GM23338 (cell line): ENCODE measurements at regions not wholly inside any gene's neighbourhood (a gene's known extent, or its start where the extent isn't known, plus 50 kb on each side); places are given as distances from the start of the nearest gene placed in this dataset.

ENCODE experiments used
- CREB1 ChIP-seq: fragments of 250-450 bp; sonication (Bioruptor Pico); IDR thresholded peaks from 2 replicates; pipeline ENCODE4 v1.5.0; 2020; ENCODE audit warnings: low read depth, mild to moderate bottlenecking, moderate library complexity
- JUNB ChIP-seq: IDR thresholded peaks from one replicate; pipeline ENCODE4 v1.6.1; 2016; ENCODE audit warnings: antibody characterized with exemption; ENCODE audit not compliant: unreplicated experiment
- POLR2AphosphoS5 ChIP-seq: IDR thresholded peaks from 2 replicates; pipeline ENCODE4 v1.6.1; 2016; ENCODE audit warnings: antibody characterized with exemption, low read depth
- ZNF462 ChIP-seq: fragments of 250-450 bp; sonication (Bioruptor Pico); IDR thresholded peaks from 2 replicates; pipeline ENCODE4 v1.5.0; 2020; ENCODE audit warnings: mild to moderate bottlenecking, moderate library complexity
- TF ChIP-seq, protein P1 (sequence below), 2 experiments: fragments of 200-600 bp in 1 of 2; sonication (generic) in 1 of 2; conservative IDR thresholded peaks; 2 replicates each; pipeline versions ENCODE4 v1.5.1 to v1.6.1; 2016 to 2017; ENCODE audit warnings: antibody characterized with exemption in 2 of 2, low read depth in 2 of 2, mild to moderate bottlenecking in 2 of 2, moderate library complexity in 1 of 2
- TF ChIP-seq, protein P2 (sequence below): IDR thresholded peaks from one replicate; pipeline ENCODE4 v1.6.1; 2018; ENCODE audit warnings: antibody characterized with exemption; ENCODE audit not compliant: unreplicated experiment

DNA sequence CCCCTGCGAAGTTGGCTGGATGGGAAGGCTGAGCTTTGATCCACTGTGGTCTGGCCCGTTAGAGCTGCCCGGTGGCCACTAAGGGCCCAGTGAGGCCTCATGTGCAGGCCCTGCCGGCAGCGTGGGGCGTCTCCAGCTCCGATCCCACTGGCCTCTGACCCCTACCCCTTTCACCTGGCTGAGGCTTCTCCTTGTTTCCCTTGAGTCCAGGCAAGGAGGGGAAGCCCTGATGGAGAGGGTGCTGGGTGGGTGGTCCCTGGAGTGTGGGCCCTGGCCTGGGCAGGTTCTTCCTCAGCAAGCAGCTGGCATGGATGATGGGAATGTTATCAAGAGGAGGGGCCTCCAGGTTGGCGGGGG lies 356.8 kb downstream of the SEC14L1 start:
- TF ChIP-seq, protein P1, sequence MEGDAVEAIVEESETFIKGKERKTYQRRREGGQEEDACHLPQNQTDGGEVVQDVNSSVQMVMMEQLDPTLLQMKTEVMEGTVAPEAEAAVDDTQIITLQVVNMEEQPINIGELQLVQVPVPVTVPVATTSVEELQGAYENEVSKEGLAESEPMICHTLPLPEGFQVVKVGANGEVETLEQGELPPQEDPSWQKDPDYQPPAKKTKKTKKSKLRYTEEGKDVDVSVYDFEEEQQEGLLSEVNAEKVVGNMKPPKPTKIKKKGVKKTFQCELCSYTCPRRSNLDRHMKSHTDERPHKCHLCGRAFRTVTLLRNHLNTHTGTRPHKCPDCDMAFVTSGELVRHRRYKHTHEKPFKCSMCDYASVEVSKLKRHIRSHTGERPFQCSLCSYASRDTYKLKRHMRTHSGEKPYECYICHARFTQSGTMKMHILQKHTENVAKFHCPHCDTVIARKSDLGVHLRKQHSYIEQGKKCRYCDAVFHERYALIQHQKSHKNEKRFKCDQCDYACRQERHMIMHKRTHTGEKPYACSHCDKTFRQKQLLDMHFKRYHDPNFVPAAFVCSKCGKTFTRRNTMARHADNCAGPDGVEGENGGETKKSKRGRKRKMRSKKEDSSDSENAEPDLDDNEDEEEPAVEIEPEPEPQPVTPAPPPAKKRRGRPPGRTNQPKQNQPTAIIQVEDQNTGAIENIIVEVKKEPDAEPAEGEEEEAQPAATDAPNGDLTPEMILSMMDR (conservative IDR thresholded peaks at IDR 0.05; ENCODE audit: low read depth in 2 of 2) = no peak
- TF ChIP-seq CREB1 (CRISPR knock-in tag) = no peak
- no peak for TF ChIP-seq JUNB
- no peak for TF ChIP-seq POLR2AphosphoS5
- TF ChIP-seq, protein P2, sequence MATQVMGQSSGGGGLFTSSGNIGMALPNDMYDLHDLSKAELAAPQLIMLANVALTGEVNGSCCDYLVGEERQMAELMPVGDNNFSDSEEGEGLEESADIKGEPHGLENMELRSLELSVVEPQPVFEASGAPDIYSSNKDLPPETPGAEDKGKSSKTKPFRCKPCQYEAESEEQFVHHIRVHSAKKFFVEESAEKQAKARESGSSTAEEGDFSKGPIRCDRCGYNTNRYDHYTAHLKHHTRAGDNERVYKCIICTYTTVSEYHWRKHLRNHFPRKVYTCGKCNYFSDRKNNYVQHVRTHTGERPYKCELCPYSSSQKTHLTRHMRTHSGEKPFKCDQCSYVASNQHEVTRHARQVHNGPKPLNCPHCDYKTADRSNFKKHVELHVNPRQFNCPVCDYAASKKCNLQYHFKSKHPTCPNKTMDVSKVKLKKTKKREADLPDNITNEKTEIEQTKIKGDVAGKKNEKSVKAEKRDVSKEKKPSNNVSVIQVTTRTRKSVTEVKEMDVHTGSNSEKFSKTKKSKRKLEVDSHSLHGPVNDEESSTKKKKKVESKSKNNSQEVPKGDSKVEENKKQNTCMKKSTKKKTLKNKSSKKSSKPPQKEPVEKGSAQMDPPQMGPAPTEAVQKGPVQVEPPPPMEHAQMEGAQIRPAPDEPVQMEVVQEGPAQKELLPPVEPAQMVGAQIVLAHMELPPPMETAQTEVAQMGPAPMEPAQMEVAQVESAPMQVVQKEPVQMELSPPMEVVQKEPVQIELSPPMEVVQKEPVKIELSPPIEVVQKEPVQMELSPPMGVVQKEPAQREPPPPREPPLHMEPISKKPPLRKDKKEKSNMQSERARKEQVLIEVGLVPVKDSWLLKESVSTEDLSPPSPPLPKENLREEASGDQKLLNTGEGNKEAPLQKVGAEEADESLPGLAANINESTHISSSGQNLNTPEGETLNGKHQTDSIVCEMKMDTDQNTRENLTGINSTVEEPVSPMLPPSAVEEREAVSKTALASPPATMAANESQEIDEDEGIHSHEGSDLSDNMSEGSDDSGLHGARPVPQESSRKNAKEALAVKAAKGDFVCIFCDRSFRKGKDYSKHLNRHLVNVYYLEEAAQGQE = no peak
- no peak for TF ChIP-seq ZNF462
